HepG2 (cell line): ENCODE measurements at regions not wholly inside any gene's neighbourhood (a gene's known extent, or its start where the extent isn't known, plus 50 kb on each side); places are given as distances from the start of the nearest gene placed in this dataset.

Experiments used
- ATAC-seq: fragments of 200-7000 bp; cut with Tn5 transposase; 3 replicates; pipeline ENCODE4 v1.9.1; 2020; ENCODE audit warnings: mild to moderate bottlenecking, moderate library complexity
- BruUV-seq: library from RNA; stranded (reverse); fragments of 400-500 nt; replicated peaks from 2 replicates; lab custom pipeline; 2021; lab: Mats Ljungman, UMichigan
- CTCF ChIA-PET: fragments of 300-600 bp; formaldehyde crosslinking; extraction: SDS; loops from one replicate; lab custom pipeline; 2021; ENCODE audit warnings: low total read pairs, inconsistent platforms, low intra/inter-chr PET ratio; lab: Yijun Ruan, JAX
- POLR2A ChIA-PET: fragments of 350-600 bp; sonication (Branson Sonifier 250); formaldehyde crosslinking; loops from one replicate; lab custom pipeline; 2020; ENCODE audit warnings: antibody characterized with exemption, inconsistent platforms; lab: Yijun Ruan, JAX
- DNase-seq: peaks from one replicate; pipeline ENCODE4 v3.0.0-alpha.2; 2015; ENCODE audit warnings: low spot score
- FAIRE-seq: peaks from 3 replicates; lab custom pipeline; 2011; peaks lifted over from hg19 to GRCh38; lab: Jason Lieb, UNC
- H2AFZ ChIP-seq: one replicate; pipeline ENCODE4 v1.6.1; 2011; ENCODE audit warnings: low read length, inconsistent platforms
- H3K27ac ChIP-seq: fragments of 300-600 bp; 3 replicates; pipeline ENCODE4 v1.8.0; 2011; ENCODE audit warnings: mixed run types, mild to moderate bottlenecking, mixed read lengths, low read length, inconsistent platforms; ENCODE audit not compliant: insufficient read depth; ENCODE audit errors: extremely low read length
- H3K27me3 ChIP-seq, 2 experiments: fragments of 200-600 bp in 1 of 2; 2 replicates in 1 of 2; 3 replicates in 1 of 2; pipeline versions ENCODE4 v1.6.0 to v1.8.0; 2011; ENCODE audit warnings: low read length in 2 of 2, mild to moderate bottlenecking in 2 of 2, moderate library complexity in 2 of 2, inconsistent platforms in 1 of 2; ENCODE audit not compliant: insufficient read depth in 2 of 2, control insufficient read depth in 1 of 2
- H3K36me3 ChIP-seq, 2 experiments: fragments of 200-600 bp in 1 of 2; replicated peaks in 1 of 2; 2 replicates in 1 of 2; 3 replicates in 1 of 2; pipeline versions ENCODE4 v1.5.1 to v1.8.0; 2011; ENCODE audit warnings: low read length in 2 of 2, inconsistent platforms in 1 of 2; ENCODE audit not compliant: insufficient read depth in 2 of 2, control insufficient read depth in 1 of 2
- H3K4me1 ChIP-seq: 2 replicates; pipeline ENCODE4 v1.5.1; 2012; ENCODE audit warnings: low read length, inconsistent platforms; ENCODE audit not compliant: insufficient read depth
- H3K4me2 ChIP-seq: 2 replicates; pipeline ENCODE4 v1.6.0; 2011; ENCODE audit warnings: low read depth, low read length, inconsistent platforms
- H3K4me3 ChIP-seq, 3 experiments: fragments of 200-600 bp in 1 of 3; sonication (generic), shearing (Covaris generic) in 1 of 3; replicated peaks in 1 of 3; 2 replicates each; pipeline ENCODE4 v1.5.1; 2011 to 2016; ENCODE audit warnings: low read length in 3 of 3, inconsistent platforms in 2 of 3, low read depth in 2 of 3, mild to moderate bottlenecking in 2 of 3, control low read depth in 1 of 3, mixed read lengths in 1 of 3; ENCODE audit not compliant: insufficient read depth in 1 of 3
- H3K79me2 ChIP-seq: one replicate; pipeline ENCODE4 v1.6.1; 2011; ENCODE audit warnings: low read length, inconsistent platforms; ENCODE audit not compliant: insufficient read depth
- H3K9ac ChIP-seq: 2 replicates; pipeline ENCODE4 v1.6.0; 2011; ENCODE audit warnings: mild to moderate bottlenecking, low read depth, low read length, inconsistent platforms; ENCODE audit not compliant: insufficient read depth
- H3K9me3 ChIP-seq: 2 replicates; pipeline ENCODE4 v1.5.1; 2012; ENCODE audit warnings: mild to moderate bottlenecking, low read length
- H4K20me1 ChIP-seq: 2 replicates; pipeline ENCODE4 v1.6.0; 2011; ENCODE audit warnings: inconsistent platforms, mild to moderate bottlenecking, low read length, moderate library complexity; ENCODE audit not compliant: insufficient read depth
- BORCS8-MEF2B ChIP-seq: sonication (generic); formaldehyde crosslinking; IDR thresholded peaks from 2 replicates; pipeline ENCODE4 v1.8.0; 2022; ENCODE audit warnings: mild to moderate bottlenecking, missing genetic modification reagents
- ETS1 ChIP-seq: sonication (generic); formaldehyde crosslinking; IDR thresholded peaks from 2 replicates; pipeline ENCODE4 v1.4.0; 2020; ENCODE audit warnings: missing genetic modification reagents
- POLR2G ChIP-seq: fragments of 200-400 bp; formaldehyde crosslinking; IDR thresholded peaks from 2 replicates; pipeline ENCODE4 v1.6.1; 2018; ENCODE audit warnings: mild to moderate bottlenecking, low read depth, low read length, moderate library complexity
- SP5 ChIP-seq: IDR thresholded peaks from 2 replicates; pipeline ENCODE4 v1.6.1; 2016; ENCODE audit warnings: low read depth, borderline replicate concordance
- TBL1XR1 ChIP-seq: fragments of 150-350 bp; IDR thresholded peaks from 2 replicates; pipeline ENCODE4 v1.6.1; 2014; ENCODE audit warnings: borderline replicate concordance, low read length; ENCODE audit not compliant: partially characterized antibody
- ZNF646 ChIP-seq: sonication (generic); formaldehyde crosslinking; IDR thresholded peaks from 2 replicates; pipeline ENCODE4 v1.9.0; 2021; ENCODE audit warnings: mild to moderate bottlenecking, missing genetic modification reagents
- ZNF747 ChIP-seq: sonication (generic); formaldehyde crosslinking; IDR thresholded peaks from 2 replicates; pipeline ENCODE4 v1.8.1; 2023; ENCODE audit warnings: missing genetic modification reagents, mild to moderate bottlenecking, borderline replicate concordance
- WGBS: methylation state at CpG from one replicate; pipeline ENCODE4 v1.1.6; 2017; ENCODE audit warnings: low lambda C conversion rate; 5-methylcytosine and 5-hydroxymethylcytosine counted together
- in situ Hi-C: cut with HindIII; loops from 2 replicates; pipeline ENCODE4 v1.10.0; 2017; ENCODE audit warnings: low pct_unique_long_range_greater_than_20kb; ENCODE audit not compliant: extremely low pct_ligation_motif_present
- intact Hi-C: fragments of 100-400 bp; cut with micrococcal nuclease; formaldehyde crosslinking; loops from one replicate; pipeline ENCODE4 v1.10.0; 2022; ENCODE audit not compliant: unreplicated experiment

DNA sequence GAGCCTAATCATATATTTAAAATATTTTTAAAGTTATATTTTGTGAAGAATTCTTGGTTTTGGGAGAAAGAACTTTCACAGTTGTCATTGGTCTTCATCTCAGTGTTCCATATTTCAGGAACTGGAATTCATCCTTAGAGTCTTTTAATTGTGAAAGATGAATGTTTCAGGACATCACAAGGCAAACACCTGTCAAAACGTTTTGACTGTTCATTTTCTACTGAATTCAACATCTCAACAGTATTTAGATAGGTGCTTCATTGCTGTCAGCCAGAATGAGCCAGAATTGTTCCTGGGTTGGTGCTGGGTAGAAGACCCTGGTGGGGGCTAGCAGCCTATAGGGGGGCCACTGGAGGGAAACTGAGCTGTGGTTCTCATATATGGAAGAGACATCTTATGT, 255.1 kb upstream of the CXCR4 start (continued):
- TF ChIP-seq ZNF646 (CRISPR knock-in tag) (no peak), SP5 (CRISPR knock-in tag) (no peak), POLR2G (no peak), BORCS8-MEF2B (CRISPR knock-in tag) (no peak)

- 3% methylated on average over 4 of the region's 4 CpGs for WGBS
- H3K4me2 ChIP-seq, result no peak overlapping the region
- 0 out of 5 replicates have a peak, but pooled peaks cover 0 to 4% of the 10 kb centered on the region in 2 experiments for H3K27me3 ChIP-seq
- FAIRE-seq (no peak), ATAC-seq (no peak), DNase-seq (no peak)
- H4K20me1 ChIP-seq, result no peaks in the 10 kb centered on the region
- H3K4me1 ChIP-seq, result no peaks in the 10 kb centered on the region
- no peak overlapping the region for H3K27ac ChIP-seq
- in situ Hi-C loops, result no loop called here
- no peak for TF ChIP-seq ZNF747 (CRISPR knock-in tag)
- no peak for TF ChIP-seq TBL1XR1
- TF ChIP-seq ETS1 (CRISPR knock-in tag), result no peak
- H3K36me3 ChIP-seq, result no peaks in the 10 kb centered on the region
- CTCF ChIA-PET, result no interaction called here
- no peak overlapping the region for H3K9ac ChIP-seq
- H3K79me2 ChIP-seq, result no peaks in the 10 kb centered on the region
- no peak overlapping the region for H3K4me3 ChIP-seq
- no peaks in the 10 kb centered on the region for H3K9me3 ChIP-seq
- no TSS peak for BruUV-seq
- intact Hi-C loops, result no loop called here
- POLR2A ChIA-PET, result no interaction called here
- H2AFZ ChIP-seq, result no peak overlapping the region
These were observed 246.0 kb upstream of the CXCR4 start for GRCh38 chr2:136363900-136364299.
